ENCODE measurements at regions not wholly inside any gene's neighbourhood (a gene's known extent, or its start where the extent isn't known, plus 50 kb on each side); places are given as distances from the start of the nearest gene placed in this dataset.

DNA sequence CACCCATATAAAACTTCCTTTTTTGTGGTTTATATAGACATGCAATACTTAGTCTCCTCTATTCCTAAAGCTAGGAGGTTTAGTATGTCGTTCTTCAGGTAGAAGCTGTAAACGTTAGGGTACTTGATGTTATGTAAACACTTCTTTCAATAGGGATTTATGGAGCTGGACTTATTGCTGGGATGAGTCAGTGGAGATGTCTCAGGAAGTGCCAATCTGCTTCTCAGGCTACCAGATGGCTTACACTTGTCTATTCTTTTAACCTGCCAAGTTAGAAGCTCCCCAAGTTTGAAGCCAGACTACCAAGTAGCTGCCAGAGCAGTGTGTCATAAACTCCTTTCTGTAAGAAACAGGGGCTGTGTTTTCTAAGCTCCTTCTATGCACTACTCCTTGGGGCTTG is 756.5 kb upstream of the LRRTM1 start:
- H3K4me3 ChIP-seq (ENCODE audit: low read length) = no peak overlapping the region
- DNase-seq (no peak), ATAC-seq (no peak)
- H3K4me1 Mint-ChIP-seq = no peaks in the 10 kb centered on the region
- H3K36me3 Mint-ChIP-seq = peaks cover 8% of the 10 kb centered on the region
- intact Hi-C loops (cut with micrococcal nuclease) = no loop called here
- TF ChIP-seq, protein P1, sequence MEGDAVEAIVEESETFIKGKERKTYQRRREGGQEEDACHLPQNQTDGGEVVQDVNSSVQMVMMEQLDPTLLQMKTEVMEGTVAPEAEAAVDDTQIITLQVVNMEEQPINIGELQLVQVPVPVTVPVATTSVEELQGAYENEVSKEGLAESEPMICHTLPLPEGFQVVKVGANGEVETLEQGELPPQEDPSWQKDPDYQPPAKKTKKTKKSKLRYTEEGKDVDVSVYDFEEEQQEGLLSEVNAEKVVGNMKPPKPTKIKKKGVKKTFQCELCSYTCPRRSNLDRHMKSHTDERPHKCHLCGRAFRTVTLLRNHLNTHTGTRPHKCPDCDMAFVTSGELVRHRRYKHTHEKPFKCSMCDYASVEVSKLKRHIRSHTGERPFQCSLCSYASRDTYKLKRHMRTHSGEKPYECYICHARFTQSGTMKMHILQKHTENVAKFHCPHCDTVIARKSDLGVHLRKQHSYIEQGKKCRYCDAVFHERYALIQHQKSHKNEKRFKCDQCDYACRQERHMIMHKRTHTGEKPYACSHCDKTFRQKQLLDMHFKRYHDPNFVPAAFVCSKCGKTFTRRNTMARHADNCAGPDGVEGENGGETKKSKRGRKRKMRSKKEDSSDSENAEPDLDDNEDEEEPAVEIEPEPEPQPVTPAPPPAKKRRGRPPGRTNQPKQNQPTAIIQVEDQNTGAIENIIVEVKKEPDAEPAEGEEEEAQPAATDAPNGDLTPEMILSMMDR (IDR thresholded peaks at IDR 0.05) = no peak
- H3K27me3 ChIP-seq (ENCODE audit: control insufficient read depth, insufficient read depth, low read length) = no peaks in the 10 kb centered on the region
- H3K27me3 Mint-ChIP-seq (ENCODE audit: low read depth in 2 of 2) = no peaks in the 10 kb centered on the region
- H3K27ac ChIP-seq (ENCODE audit: low read length) = no peak overlapping the region
- peaks cover 12% of the 10 kb centered on the region for H3K9me3 ChIP-seq (ENCODE audit: control insufficient read depth, insufficient read depth, low read length)
- WGBS (ENCODE audit: insufficient coverage) = 40% methylated on average over 1 of the region's 2 CpGs
- no peaks in the 10 kb centered on the region for H3K36me3 ChIP-seq (ENCODE audit: control insufficient read depth, insufficient read depth, low read length)
- H3K27ac Mint-ChIP-seq = no peak overlapping the region
- no peaks in the 10 kb centered on the region for H3K4me1 ChIP-seq (ENCODE audit: control insufficient read depth, insufficient read depth, low read length)
- peaks cover 15 to 28% of the 10 kb centered on the region in 2 donors for H3K9me3 Mint-ChIP-seq
- H3K4me3 Mint-ChIP-seq = no peak overlapping the region

- H3K9me3 Mint-ChIP-seq = peaks cover 18 to 41% of the 10 kb centered on the region in 2 donors
- no peak overlapping the region for H3K4me3 ChIP-seq (ENCODE audit: low read length)
- H3K27me3 ChIP-seq (ENCODE audit: control insufficient read depth, insufficient read depth, low read length) = no peaks in the 10 kb centered on the region
- no peak overlapping the region for H3K27ac ChIP-seq (ENCODE audit: low read length)
- no peaks in the 10 kb centered on the region for H3K4me1 Mint-ChIP-seq
- DNase-seq (no peak), ATAC-seq (no peak)
- H3K27me3 Mint-ChIP-seq (ENCODE audit: low read depth in 2 of 2) = no peaks in the 10 kb centered on the region
- no peak overlapping the region for H3K27ac Mint-ChIP-seq
- no peak overlapping the region for H3K4me3 Mint-ChIP-seq
- intact Hi-C loops (cut with micrococcal nuclease) = no loop called here
- no peaks in the 10 kb centered on the region for H3K36me3 ChIP-seq (ENCODE audit: control insufficient read depth, insufficient read depth, low read length)
- no peaks in the 10 kb centered on the region for H3K4me1 ChIP-seq (ENCODE audit: control insufficient read depth, insufficient read depth, low read length)
- TF ChIP-seq, protein P1 (IDR thresholded peaks at IDR 0.05) = no peak
- H3K9me3 ChIP-seq (ENCODE audit: control insufficient read depth, insufficient read depth, low read length) = peaks cover 5% of the 10 kb centered on the region
- peaks cover 20% of the 10 kb centered on the region for H3K36me3 Mint-ChIP-seq
- 70% methylated on average over 3 of the region's 4 CpGs for WGBS (ENCODE audit: insufficient coverage)
Observed at GRCh38 chr2:81050580-81051095, 746.1 kb upstream of the LRRTM1 start.

GRCh38 chr2:81043681-81044080 is 739.1 kb upstream of the LRRTM1 start:
- Histone ChIP-seq H3K27ac (ENCODE audit: low read length) (no peak overlapping the region), H3K4me1 (ENCODE audit: control insufficient read depth, insufficient read depth, low read length) (no peaks in the 10 kb centered on the region), H3K36me3 (ENCODE audit: control insufficient read depth, insufficient read depth, low read length) (no peaks in the 10 kb centered on the region), H3K27me3 (ENCODE audit: control insufficient read depth, insufficient read depth, low read length) (no peaks in the 10 kb centered on the region), H3K4me3 (ENCODE audit: low read length) (no peak overlapping the region), H3K9me3 (ENCODE audit: control insufficient read depth, insufficient read depth, low read length) (peaks cover 5% of the 10 kb centered on the region)
- no peak for DNase-seq
- 54% methylated on average over 1 of the region's 1 CpG for WGBS (ENCODE audit: insufficient coverage)
- Mint-ChIP-seq H3K36me3 (peaks cover 16% of the 10 kb centered on the region), H3K9me3 (peaks cover 21 to 24% of the 10 kb centered on the region in 2 donors), H3K27me3 (ENCODE audit: low read depth in 2 of 2) (no peaks in the 10 kb centered on the region), H3K4me1 (no peaks in the 10 kb centered on the region), H3K4me3 (no peak overlapping the region), H3K27ac (no peak overlapping the region)
- TF ChIP-seq, protein P1 (IDR thresholded peaks at IDR 0.05) = no peak
- intact Hi-C loops (cut with micrococcal nuclease) = no loop called here
- no peak for ATAC-seq

DNA sequence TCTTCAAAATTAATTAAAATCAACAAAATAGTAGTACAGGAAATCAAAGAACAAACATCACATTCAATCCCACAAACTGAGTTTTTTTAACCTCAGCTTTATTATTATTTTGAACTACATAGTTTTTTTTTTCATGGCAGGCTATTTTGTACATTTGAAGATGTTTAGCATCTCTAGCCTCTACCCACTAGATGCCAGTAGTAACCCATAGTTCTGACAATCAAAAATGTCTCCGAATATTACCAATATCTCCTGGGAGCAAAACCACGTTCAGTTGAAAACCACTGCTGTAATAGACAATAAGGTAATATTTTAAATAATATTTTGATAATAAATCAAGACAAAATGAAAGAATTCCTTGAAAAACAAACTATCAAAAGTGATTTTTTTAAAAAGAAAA is 702.6 kb upstream of the LRRTM1 start:
- H3K4me3 Mint-ChIP-seq = no peak overlapping the region
- H3K36me3 Mint-ChIP-seq = peaks cover 13% of the 10 kb centered on the region
- H3K27ac Mint-ChIP-seq = no peak overlapping the region
- no peaks in the 10 kb centered on the region for H3K4me1 ChIP-seq (ENCODE audit: control insufficient read depth, insufficient read depth, low read length)
- no peaks in the 10 kb centered on the region for H3K4me1 Mint-ChIP-seq
- ATAC-seq (no peak), DNase-seq (no peak)
- peaks cover 11 to 21% of the 10 kb centered on the region in 2 donors for H3K9me3 Mint-ChIP-seq
- WGBS (ENCODE audit: insufficient coverage) = no CpG with 5 or more reads among the region's 2 CpGs
- no peak overlapping the region for H3K4me3 ChIP-seq (ENCODE audit: low read length)
- H3K9me3 ChIP-seq (ENCODE audit: control insufficient read depth, insufficient read depth, low read length) = peaks cover 17% of the 10 kb centered on the region
- no peaks in the 10 kb centered on the region for H3K27me3 Mint-ChIP-seq (ENCODE audit: low read depth in 2 of 2)
- H3K27ac ChIP-seq (ENCODE audit: low read length) = no peak overlapping the region
- no peaks in the 10 kb centered on the region for H3K36me3 ChIP-seq (ENCODE audit: control insufficient read depth, insufficient read depth, low read length)
- H3K27me3 ChIP-seq (ENCODE audit: control insufficient read depth, insufficient read depth, low read length) = no peaks in the 10 kb centered on the region
- TF ChIP-seq, protein P1 (IDR thresholded peaks at IDR 0.05) = no peak
- intact Hi-C loops (cut with micrococcal nuclease) = no loop called here

Measured in natural killer cell (primary cell).